GM23338 (cell line): ENCODE measurements at regions not wholly inside any gene's neighbourhood (a gene's known extent, or its start where the extent isn't known, plus 50 kb on each side); places are given as distances from the start of the nearest gene placed in this dataset.

Experiments used
- ATAC-seq: fragments of 200-7000 bp; cut with Tn5 transposase; 3 replicates; pipeline ENCODE4 v1.9.1; 2020
- DNase-seq: peaks from one replicate; pipeline ENCODE4 v3.0.0-alpha.2; 2015; ENCODE audit warnings: low spot score
- H2AFZ ChIP-seq: fragments of 200-600 bp; sonication (generic); 2 replicates; pipeline ENCODE4 v1.8.0; 2016; ENCODE audit warnings: antibody characterized with exemption, mild to moderate bottlenecking, moderate library complexity
- H3F3A ChIP-seq: fragments of 200-600 bp; sonication (generic); replicated peaks from 2 replicates; pipeline ENCODE4 v1.8.0; 2017; ENCODE audit warnings: antibody characterized with exemption, mixed run types, low read depth
- H3K27ac ChIP-seq: fragments of 200-600 bp; sonication (generic); 2 replicates; pipeline ENCODE4 v1.6.1; 2016; ENCODE audit warnings: low read depth
- H3K27me3 ChIP-seq: fragments of 200-600 bp; sonication (generic); 2 replicates; pipeline ENCODE4 v1.8.0; 2016; ENCODE audit warnings: mild to moderate bottlenecking, mixed run types, moderate library complexity; ENCODE audit not compliant: insufficient read depth
- H3K36me3 ChIP-seq: fragments of 200-600 bp; sonication (generic); 2 replicates; pipeline ENCODE4 v1.8.0; 2016; ENCODE audit warnings: mild to moderate bottlenecking; ENCODE audit not compliant: insufficient read depth
- H3K4me1 ChIP-seq: fragments of 200-600 bp; sonication (generic); 2 replicates; pipeline ENCODE4 v1.8.0; 2016; ENCODE audit warnings: mild to moderate bottlenecking, moderate library complexity; ENCODE audit not compliant: insufficient read depth
- H3K4me2 ChIP-seq: fragments of 200-600 bp; sonication (generic); 2 replicates; pipeline ENCODE4 v1.7.1; 2017; ENCODE audit warnings: mixed run types
- H3K4me3 ChIP-seq: fragments of 200-600 bp; sonication (generic); 2 replicates; pipeline ENCODE4 v1.6.1; 2016; ENCODE audit warnings: mixed run types
- H3K79me2 ChIP-seq: fragments of 200-600 bp; sonication (generic); replicated peaks from 2 replicates; pipeline ENCODE4 v1.8.0; 2017; ENCODE audit warnings: mild to moderate bottlenecking; ENCODE audit not compliant: insufficient read depth
- H3K9me2 ChIP-seq: fragments of 200-600 bp; sonication (generic); 2 replicates; pipeline ENCODE4 v1.8.0; 2017; ENCODE audit not compliant: insufficient read depth
- H4K20me1 ChIP-seq: fragments of 200-600 bp; sonication (generic); replicated peaks from 2 replicates; pipeline ENCODE4 v1.8.0; 2017; ENCODE audit warnings: mild to moderate bottlenecking; ENCODE audit not compliant: insufficient read depth
- H3K27ac Mint-ChIP-seq: 2 replicates; pipeline ENCODE4 v1.8.0; 2020; ENCODE audit warnings: inconsistent platforms, mild to moderate bottlenecking, moderate library complexity, mixed read lengths
- H3K27me3 Mint-ChIP-seq: 3 replicates; pipeline ENCODE4 v1.8.0; 2022; ENCODE audit warnings: low read depth, mild to moderate bottlenecking, moderate library complexity, mixed read lengths, inconsistent platforms; ENCODE audit not compliant: insufficient read depth, poor library complexity
- H3K36me3 Mint-ChIP-seq: 3 replicates; pipeline ENCODE4 v1.8.0; 2021; ENCODE audit warnings: low read depth, mild to moderate bottlenecking, inconsistent platforms, moderate library complexity, mixed read lengths
- H3K4me1 Mint-ChIP-seq: 3 replicates; pipeline ENCODE4 v1.8.0; 2020; ENCODE audit warnings: mild to moderate bottlenecking, inconsistent platforms, mixed read lengths
- H3K4me3 Mint-ChIP-seq: 3 replicates; pipeline ENCODE4 v1.8.0; 2021; ENCODE audit warnings: moderate library complexity, mild to moderate bottlenecking, inconsistent platforms, mixed read lengths
- H3K9me3 Mint-ChIP-seq: 3 replicates; pipeline ENCODE4 v1.8.0; 2020; ENCODE audit warnings: moderate library complexity, mild to moderate bottlenecking, inconsistent platforms, mixed read lengths
- CREB1 ChIP-seq: fragments of 250-450 bp; sonication (Bioruptor Pico); IDR thresholded peaks from 2 replicates; pipeline ENCODE4 v1.5.0; 2020; ENCODE audit warnings: low read depth, mild to moderate bottlenecking, moderate library complexity
- ETS1 ChIP-seq: IDR thresholded peaks from 2 replicates; pipeline ENCODE4 v1.6.1; 2016; ENCODE audit warnings: antibody characterized with exemption
- EZH2 ChIP-seq: fragments of 200-600 bp; sonication (generic); IDR thresholded peaks from one replicate; pipeline ENCODE4 v1.8.0; 2017; ENCODE audit warnings: antibody characterized with exemption, mild to moderate bottlenecking, low read depth; ENCODE audit not compliant: unreplicated experiment
- EZH2phosphoT487 ChIP-seq: fragments of 200-600 bp; sonication (generic); IDR thresholded peaks from one replicate; pipeline ENCODE4 v1.8.1; 2018; ENCODE audit warnings: antibody characterized with exemption; ENCODE audit not compliant: unreplicated experiment
- NANOG ChIP-seq: IDR thresholded peaks from 2 replicates; pipeline ENCODE4 v1.6.1; 2016; ENCODE audit warnings: antibody characterized with exemption, borderline replicate concordance
- STAT1 ChIP-seq: IDR thresholded peaks from one replicate; pipeline ENCODE4 v1.6.1; 2016; ENCODE audit warnings: antibody characterized with exemption; ENCODE audit not compliant: unreplicated experiment
- ZNF114 ChIP-seq: fragments of 250-450 bp; sonication (Bioruptor Pico); IDR thresholded peaks from 2 replicates; pipeline ENCODE4 v1.5.0; 2020; ENCODE audit warnings: mild to moderate bottlenecking, moderate library complexity
- ZNF331 ChIP-seq: fragments of 250-450 bp; sonication (Bioruptor Pico); IDR thresholded peaks from 2 replicates; pipeline ENCODE4 v1.5.0; 2020; ENCODE audit warnings: low read depth, mild to moderate bottlenecking, moderate library complexity
- ZNF462 ChIP-seq: fragments of 250-450 bp; sonication (Bioruptor Pico); IDR thresholded peaks from 2 replicates; pipeline ENCODE4 v1.5.0; 2020; ENCODE audit warnings: mild to moderate bottlenecking, moderate library complexity

- Histone ChIP-seq H2AFZ (no peak overlapping the region), H4K20me1 (no peaks in the 10 kb centered on the region), H3K79me2 (no peaks in the 10 kb centered on the region), H3K9me2 (no peaks in the 10 kb centered on the region), H3K27ac (no peak overlapping the region), H3F3A (no peaks in the 10 kb centered on the region), H3K4me2 (no peak overlapping the region), H3K4me3 (no peak overlapping the region), H3K27me3 (no peaks in the 10 kb centered on the region), H3K4me1 (peaks cover 33% of the 10 kb centered on the region), H3K36me3 (no peaks in the 10 kb centered on the region)
- no peak for DNase-seq
- TF ChIP-seq NANOG (no peak), ZNF462 (CRISPR knock-in tag) (no peak), CREB1 (no peak), ZNF331 (CRISPR knock-in tag) (no peak), EZH2 (no peak), ZNF114 (no peak), STAT1 (no peak), ETS1 (no peak), EZH2phosphoT487 (no peak)
- no peak for ATAC-seq
- Mint-ChIP-seq H3K36me3 (no peaks in the 10 kb centered on the region; the same call in 2 of the 3 replicates), H3K27me3 (peaks cover 16% of the 10 kb centered on the region), H3K9me3 (no peaks in the 10 kb centered on the region), H3K4me3 (no peak overlapping the region), H3K27ac (no peak overlapping the region), H3K4me1 (peaks cover 48% of the 10 kb centered on the region)
These were observed 105.3 kb downstream of the LSM3 start for GRCh38 chr3:14283813-14284438.
